ENCODE measurements at regions not wholly inside any gene's neighbourhood (a gene's known extent, or its start where the extent isn't known, plus 50 kb on each side); places are given as distances from the start of the nearest gene placed in this dataset.

GRCh38 chr5:58087905-58088304, 372.0 kb downstream of the PLK2 start:
- H3K36me3 ChIP-seq (replicated peaks in 1 of 2; ENCODE audit: insufficient read depth in 1 of 2, low read depth in 2 of 2), result no peaks in the 10 kb centered on the region
- ATAC-seq (no peak), DNase-seq (no peak)
- TF ChIP-seq POLR2A (IDR thresholded peaks at IDR 0.05) (no peak), CTCF (IDR thresholded peaks at IDR 0.05) (no peak)
- H3K4me1 ChIP-seq, result no peaks in the 10 kb centered on the region
- H3K27ac ChIP-seq, result no peak overlapping the region
- no peaks in the 10 kb centered on the region for H3K27me3 ChIP-seq
- intact Hi-C loops (cut with DNase I), result no loop called here
- WGBS, 2 donors, result 89 to 92% methylated on average over 2 of the region's 2 CpGs
- H3K9me3 ChIP-seq, result peaks cover 0 to 3% (median 0%) of the 10 kb centered on the region in 3 donors
- no peak overlapping the region for H3K4me3 ChIP-seq

GRCh38 chr5:58087123-58087522, 372.8 kb downstream of the PLK2 start:
- no peak for DNase-seq
- WGBS, 2 donors, result 46 to 51% methylated on average over 1 of the region's 1 CpG
- no peak overlapping the region for H3K4me3 ChIP-seq

GRCh38 chr5:58085800-58086199, 374.1 kb downstream of the PLK2 start:
- intact Hi-C loops (cut with DNase I), result no loop called here
- ATAC-seq, result no peak
- 35 to 58% methylated on average over 4 of the region's 4 CpGs for WGBS, 2 donors
- no peak overlapping the region for H3K4me3 ChIP-seq
- no peaks in the 10 kb centered on the region for H3K4me1 ChIP-seq
- H3K36me3 ChIP-seq (replicated peaks in 1 of 2; ENCODE audit: insufficient read depth in 1 of 2, low read depth in 2 of 2), result no peaks in the 10 kb centered on the region
- H3K9me3 ChIP-seq, result peaks cover 0 to 3% (median 0%) of the 10 kb centered on the region in 3 donors
- no peak overlapping the region for H3K27ac ChIP-seq
- TF ChIP-seq CTCF (IDR thresholded peaks at IDR 0.05), result no peak
- no peak for TF ChIP-seq POLR2A (IDR thresholded peaks at IDR 0.05)
- DNase-seq, result peak in 3 of 4 donors; percentile 12 to 62 (median 35)
- H3K27me3 ChIP-seq, result no peaks in the 10 kb centered on the region

More at GRCh38 chr5:58087123-58087522, 372.8 kb downstream of the PLK2 start:
- no peaks in the 10 kb centered on the region for H3K36me3 ChIP-seq (replicated peaks in 1 of 2; ENCODE audit: insufficient read depth in 1 of 2, low read depth in 2 of 2)
- TF ChIP-seq POLR2A (IDR thresholded peaks at IDR 0.05), result no peak
- no peak for TF ChIP-seq CTCF (IDR thresholded peaks at IDR 0.05)
- H3K4me1 ChIP-seq, result no peaks in the 10 kb centered on the region
- intact Hi-C loops (cut with DNase I), result no loop called here
- no peak overlapping the region for H3K27ac ChIP-seq
- no peak for ATAC-seq
- H3K27me3 ChIP-seq, result no peaks in the 10 kb centered on the region
- H3K9me3 ChIP-seq, result peaks cover 0 to 3% (median 0%) of the 10 kb centered on the region in 3 donors

GRCh38 chr5:58081435-58081834, 378.5 kb downstream of the PLK2 start:
- no peak for DNase-seq
- no peaks in the 10 kb centered on the region for H3K9me3 ChIP-seq
- TF ChIP-seq CTCF (IDR thresholded peaks at IDR 0.05) (no peak), POLR2A (IDR thresholded peaks at IDR 0.05) (no peak)
- intact Hi-C loops (cut with DNase I), result no loop called here
- WGBS, 2 donors, result 75 to 84% methylated on average over 3 of the region's 3 CpGs
- H3K27ac ChIP-seq, result no peak overlapping the region
- no peak for ATAC-seq
- no peaks in the 10 kb centered on the region for H3K36me3 ChIP-seq (replicated peaks in 1 of 2; ENCODE audit: insufficient read depth in 1 of 2, low read depth in 2 of 2)
- no peaks in the 10 kb centered on the region for H3K27me3 ChIP-seq
- no peak overlapping the region for H3K4me3 ChIP-seq
- H3K4me1 ChIP-seq, result no peaks in the 10 kb centered on the region

- intact Hi-C loops (cut with DNase I), result no loop called here
These were observed 379.3 kb downstream of the PLK2 start for GRCh38 chr5:58080573-58080972.

More at GRCh38 chr5:58080573-58080972, 379.3 kb downstream of the PLK2 start:
- no peak overlapping the region for H3K27ac ChIP-seq
- H3K27me3 ChIP-seq, result no peaks in the 10 kb centered on the region
- H3K4me3 ChIP-seq, result no peak overlapping the region
- no peaks in the 10 kb centered on the region for H3K9me3 ChIP-seq
- TF ChIP-seq CTCF (IDR thresholded peaks at IDR 0.05) (no peak), POLR2A (IDR thresholded peaks at IDR 0.05) (no peak)
- ATAC-seq, result no peak
- H3K4me1 ChIP-seq, result no peaks in the 10 kb centered on the region
- no peaks in the 10 kb centered on the region for H3K36me3 ChIP-seq (replicated peaks in 1 of 2; ENCODE audit: insufficient read depth in 1 of 2, low read depth in 2 of 2)
- no peak for DNase-seq
- 18 to 26% methylated on average over 1 of the region's 1 CpG for WGBS, 2 donors
